Uterus (tissue), 3 donors: ENCODE measurements at regions not wholly inside any gene's neighbourhood (a gene's known extent, or its start where the extent isn't known, plus 50 kb on each side); places are given as distances from the start of the nearest gene placed in this dataset.

Experiments used
- DNase-seq, 2 donors: peaks; one replicate each; pipeline ENCODE4 v3.0.0-alpha.2; 2019 to 2020
- H3K27ac ChIP-seq, 2 donors: fragments of 200-600 bp; sonication (generic); 1 replicate in 1 of 2; 2 replicates in 1 of 2; pipeline ENCODE4 v1.5.1; 2016 to 2018
- H3K27me3 ChIP-seq, 2 donors: fragments of 200-600 bp; sonication (generic); one replicate each; pipeline ENCODE4 v1.5.1; 2018 to 2019; ENCODE audit warnings: control low read depth in 1 of 2
- H3K36me3 ChIP-seq, 2 donors: fragments of 200-600 bp; sonication (generic); one replicate each; pipeline ENCODE4 v1.5.1; 2019; ENCODE audit warnings: control low read depth in 1 of 2
- H3K4me1 ChIP-seq, 2 donors: fragments of 200-600 bp; sonication (generic); one replicate each; pipeline ENCODE4 v1.5.1; 2018 to 2019; ENCODE audit warnings: control low read depth in 1 of 2
- H3K4me3 ChIP-seq, 2 donors: fragments of 200-600 bp; sonication (generic); 1 replicate in 1 of 2; 2 replicates in 1 of 2; pipeline ENCODE4 v1.5.1; 2018 to 2019; ENCODE audit warnings: mild to moderate bottlenecking in 1 of 2
- H3K9me3 ChIP-seq, 2 donors: fragments of 200-600 bp; sonication (generic); one replicate each; pipeline ENCODE4 v1.5.1; 2019; ENCODE audit warnings: control low read depth in 1 of 2
- POLR2A ChIP-seq, 2 donors: fragments of 450-650 bp; IDR thresholded peaks; one replicate each; pipeline ENCODE4 v1.6.1; 2016; ENCODE audit warnings: antibody characterized with exemption in 2 of 2, mild to moderate bottlenecking in 1 of 2, moderate library complexity in 1 of 2
- intact Hi-C: fragments of 100-400 bp; cut with DNase I; formaldehyde crosslinking; loops from one replicate; pipeline ENCODE4 v1.15.1; 2023; ENCODE audit warnings: low total_unique reads
- TF ChIP-seq, protein P1 (sequence below), 4 experiments: fragments of 200-600 bp in 2 of 4; fragments of 450-650 bp in 2 of 4; sonication (generic) in 2 of 4; IDR thresholded peaks; one replicate each; pipeline ENCODE4 v1.5.1; 2016 to 2019; ENCODE audit warnings: antibody characterized with exemption in 4 of 4, mild to moderate bottlenecking in 2 of 4, moderate library complexity in 1 of 4
- donor health status: DM: yes; HTN: yes; CAD: no.

DNA sequence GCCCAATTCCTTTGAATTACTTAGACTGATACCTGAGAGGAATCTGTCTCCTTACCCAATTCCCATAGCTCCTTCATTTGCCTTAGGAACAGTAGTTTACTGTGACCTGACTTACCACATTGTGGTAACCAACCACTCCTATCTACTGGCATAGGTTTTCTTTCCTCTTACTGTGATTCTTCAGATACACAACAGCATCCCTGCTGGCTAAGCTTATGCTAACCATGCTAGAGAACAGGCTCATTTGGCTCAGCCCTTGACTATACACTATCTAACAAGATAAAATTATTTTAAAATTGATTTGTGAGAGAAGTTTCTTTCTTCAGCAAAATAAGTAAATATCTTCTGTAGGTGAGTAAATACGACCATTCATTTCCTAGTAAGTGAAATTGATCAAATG lies 320.4 kb upstream of the DDHD1 start:
- DNase-seq, result no peak
- Histone ChIP-seq H3K27ac (no peak overlapping the region), H3K36me3 (no peaks in the 10 kb centered on the region), H3K27me3 (no peaks in the 10 kb centered on the region), H3K4me1 (no peaks in the 10 kb centered on the region), H3K4me3 (no peak overlapping the region), H3K9me3 (no peaks in the 10 kb centered on the region)
- TF ChIP-seq, protein P1, sequence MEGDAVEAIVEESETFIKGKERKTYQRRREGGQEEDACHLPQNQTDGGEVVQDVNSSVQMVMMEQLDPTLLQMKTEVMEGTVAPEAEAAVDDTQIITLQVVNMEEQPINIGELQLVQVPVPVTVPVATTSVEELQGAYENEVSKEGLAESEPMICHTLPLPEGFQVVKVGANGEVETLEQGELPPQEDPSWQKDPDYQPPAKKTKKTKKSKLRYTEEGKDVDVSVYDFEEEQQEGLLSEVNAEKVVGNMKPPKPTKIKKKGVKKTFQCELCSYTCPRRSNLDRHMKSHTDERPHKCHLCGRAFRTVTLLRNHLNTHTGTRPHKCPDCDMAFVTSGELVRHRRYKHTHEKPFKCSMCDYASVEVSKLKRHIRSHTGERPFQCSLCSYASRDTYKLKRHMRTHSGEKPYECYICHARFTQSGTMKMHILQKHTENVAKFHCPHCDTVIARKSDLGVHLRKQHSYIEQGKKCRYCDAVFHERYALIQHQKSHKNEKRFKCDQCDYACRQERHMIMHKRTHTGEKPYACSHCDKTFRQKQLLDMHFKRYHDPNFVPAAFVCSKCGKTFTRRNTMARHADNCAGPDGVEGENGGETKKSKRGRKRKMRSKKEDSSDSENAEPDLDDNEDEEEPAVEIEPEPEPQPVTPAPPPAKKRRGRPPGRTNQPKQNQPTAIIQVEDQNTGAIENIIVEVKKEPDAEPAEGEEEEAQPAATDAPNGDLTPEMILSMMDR (IDR thresholded peaks at IDR 0.05), result no peak
- TF ChIP-seq POLR2A (IDR thresholded peaks at IDR 0.05), result no peak
- intact Hi-C loops, result no loop called here

DNA sequence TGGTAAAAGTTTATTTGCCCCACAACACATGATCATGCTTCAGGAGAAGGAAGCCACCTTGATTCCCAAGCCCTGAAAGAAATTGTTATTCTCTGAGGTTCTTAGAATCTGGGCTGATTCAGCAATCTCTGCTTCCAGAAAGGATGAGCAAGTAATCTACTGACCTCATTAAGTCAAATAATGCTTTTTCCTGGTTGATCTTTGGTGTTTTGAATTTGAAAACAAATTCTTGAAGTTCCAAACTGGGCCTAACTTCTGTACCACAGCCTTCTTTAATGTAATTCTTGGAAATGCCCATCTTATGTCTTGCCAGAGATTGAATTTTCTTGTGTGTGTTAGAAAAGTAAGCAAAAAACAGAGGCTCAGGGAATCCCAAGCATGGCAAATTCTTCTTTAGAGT lies 319.2 kb upstream of the DDHD1 start:
- intact Hi-C loops, result no loop called here
- no peaks in the 10 kb centered on the region for H3K9me3 ChIP-seq
- H3K27ac ChIP-seq, result no peak overlapping the region
- no peak overlapping the region for H3K4me3 ChIP-seq
- no peaks in the 10 kb centered on the region for H3K27me3 ChIP-seq
- no peak for DNase-seq
- no peaks in the 10 kb centered on the region for H3K4me1 ChIP-seq
- H3K36me3 ChIP-seq, result no peaks in the 10 kb centered on the region
- TF ChIP-seq, protein P1 (IDR thresholded peaks at IDR 0.05), result no peak
- TF ChIP-seq POLR2A (IDR thresholded peaks at IDR 0.05), result no peak

DNA sequence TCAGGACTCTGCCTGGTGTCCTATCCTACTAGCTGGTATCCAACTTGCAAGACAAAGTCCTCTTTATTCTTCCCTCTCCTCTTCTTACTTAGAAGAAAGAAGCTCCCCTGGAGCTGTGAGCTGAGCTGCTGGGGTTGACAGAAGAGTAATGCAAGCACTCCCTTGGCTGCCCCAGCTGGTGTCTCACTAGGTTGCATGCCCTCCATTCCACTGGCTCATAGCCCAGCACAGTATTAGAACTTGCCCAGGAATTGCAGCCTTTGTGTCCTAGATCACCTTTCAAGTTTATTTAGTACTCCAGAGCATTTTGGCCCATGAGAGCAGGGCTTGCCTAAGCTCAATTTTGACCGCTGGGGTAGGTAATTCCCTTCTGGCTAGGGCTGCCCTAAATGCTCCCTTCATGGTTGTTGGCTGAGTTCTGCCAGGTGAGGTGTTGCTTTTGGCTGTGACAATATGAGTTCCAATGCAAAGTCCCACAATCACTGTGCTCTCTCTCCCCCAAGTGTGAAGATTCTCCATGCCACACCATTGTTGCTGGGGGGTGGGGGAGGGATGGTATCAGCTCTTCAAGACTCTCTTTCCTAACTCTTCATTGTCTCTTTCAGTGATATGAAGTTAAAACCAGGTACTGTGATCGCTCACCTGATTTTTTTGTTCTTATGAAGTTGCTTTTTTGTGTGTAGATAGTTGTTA lies 317.4 kb upstream of the DDHD1 start:
- Histone ChIP-seq H3K36me3 (no peaks in the 10 kb centered on the region), H3K4me3 (no peak overlapping the region), H3K4me1 (no peaks in the 10 kb centered on the region), H3K9me3 (no peaks in the 10 kb centered on the region), H3K27me3 (no peaks in the 10 kb centered on the region), H3K27ac (no peak overlapping the region)
- TF ChIP-seq, protein P1 (IDR thresholded peaks at IDR 0.05), result no peak
- TF ChIP-seq POLR2A (IDR thresholded peaks at IDR 0.05), result no peak
- intact Hi-C loops, result no loop called here
- DNase-seq, result no peak

DNA sequence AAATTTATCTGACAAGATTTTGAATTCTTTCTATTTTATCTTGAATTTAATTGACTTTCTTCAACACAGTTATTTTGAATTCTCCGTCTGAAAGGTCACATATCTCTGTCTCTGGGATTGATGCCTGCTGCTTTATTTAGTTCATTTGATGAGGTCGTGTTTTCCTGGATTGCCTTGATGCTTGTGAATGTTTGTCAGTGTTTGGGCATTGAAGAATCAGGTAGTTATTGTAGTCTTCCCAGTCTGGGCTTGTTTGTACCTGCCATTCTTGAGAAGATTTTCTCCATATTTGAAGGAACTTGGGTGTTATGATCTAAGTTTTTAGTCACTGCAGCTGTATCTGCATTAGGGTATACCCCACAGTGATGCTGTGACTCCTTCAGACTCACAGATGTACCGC lies 315.8 kb upstream of the DDHD1 start:
- no peak for TF ChIP-seq POLR2A (IDR thresholded peaks at IDR 0.05)
- TF ChIP-seq, protein P1 (IDR thresholded peaks at IDR 0.05), result no peak
- Histone ChIP-seq H3K9me3 (no peaks in the 10 kb centered on the region), H3K27me3 (no peaks in the 10 kb centered on the region), H3K4me3 (no peak overlapping the region), H3K27ac (no peak overlapping the region), H3K4me1 (no peaks in the 10 kb centered on the region), H3K36me3 (no peaks in the 10 kb centered on the region)
- intact Hi-C loops, result no loop called here
- no peak for DNase-seq

DNA sequence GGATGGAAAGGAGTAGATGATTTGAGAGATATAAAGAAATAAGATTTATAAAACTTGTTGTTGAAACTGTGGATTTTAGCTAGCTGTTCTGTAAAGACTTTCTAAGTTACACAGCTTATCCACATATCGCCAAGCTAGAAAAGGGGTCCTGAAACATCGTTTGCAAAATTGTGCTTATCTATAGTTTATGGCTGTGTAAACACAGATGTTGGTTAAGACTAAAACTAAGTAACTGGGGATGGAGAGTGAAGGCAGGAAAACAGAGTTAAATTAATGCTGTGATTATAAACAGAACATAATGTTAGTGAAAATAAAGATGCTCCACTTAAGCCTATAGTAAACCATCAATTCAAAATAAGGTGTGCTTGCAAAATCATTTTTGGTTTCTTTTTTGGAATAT lies 311.3 kb upstream of the DDHD1 start:
- Histone ChIP-seq H3K4me3 (no peak overlapping the region), H3K27ac (no peak overlapping the region), H3K4me1 (no peaks in the 10 kb centered on the region), H3K36me3 (no peaks in the 10 kb centered on the region), H3K9me3 (no peaks in the 10 kb centered on the region), H3K27me3 (no peaks in the 10 kb centered on the region)
- TF ChIP-seq, protein P1 (IDR thresholded peaks at IDR 0.05), result no peak
- TF ChIP-seq POLR2A (IDR thresholded peaks at IDR 0.05), result no peak
- no peak for DNase-seq
- intact Hi-C loops, result no loop called here
